ENCODE measurements at regions not wholly inside any gene's neighbourhood (a gene's known extent, or its start where the extent isn't known, plus 50 kb on each side); places are given as distances from the start of the nearest gene placed in this dataset.

DNA sequence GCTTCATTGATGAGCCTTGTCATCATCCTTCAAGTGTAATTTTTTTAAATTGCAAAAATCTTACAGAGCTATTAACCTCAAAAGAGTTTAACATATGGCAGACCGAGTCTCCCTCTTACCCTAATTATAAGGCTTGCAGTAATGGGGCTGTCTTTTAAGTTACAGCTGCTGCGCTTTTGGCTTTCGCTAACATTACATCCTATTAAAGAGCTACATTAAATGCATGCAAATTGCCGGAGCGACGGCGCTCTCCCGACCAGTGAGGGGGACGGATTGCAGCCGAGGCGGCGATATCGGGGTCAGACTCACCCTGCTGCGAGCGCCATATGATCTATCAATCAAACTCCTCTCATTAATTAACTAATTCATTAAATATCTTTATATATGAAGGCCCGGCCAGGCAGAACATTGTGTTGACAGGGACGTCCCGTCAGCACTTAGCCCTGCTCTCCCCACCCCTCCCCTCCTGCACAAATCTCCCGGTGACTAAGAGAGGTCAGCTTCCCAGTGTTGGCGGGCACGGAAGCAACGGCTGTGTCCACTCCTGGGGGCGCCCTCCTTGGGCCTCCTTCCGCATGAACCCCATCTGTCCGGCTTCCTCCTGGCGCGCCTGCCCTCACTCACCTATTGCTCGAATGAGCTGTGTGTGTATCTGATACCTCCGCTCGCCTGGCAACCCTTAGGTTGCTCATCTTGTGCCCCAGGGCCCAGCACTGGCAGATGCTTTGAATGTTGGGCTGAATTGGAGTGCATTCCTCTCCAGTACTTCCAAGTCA, 156.0 kb upstream of the CADM1 start:
- Histone ChIP-seq H3K36me3 (ENCODE audit: low read depth, missing control alignments) (no peaks in the 10 kb centered on the region), H3K4me3 (peak overlapping the region; percentile 43), H3K27ac (no peak overlapping the region), H3K27me3 (no peaks in the 10 kb centered on the region), H3K9me3 (no peaks in the 10 kb centered on the region), H3K4me1 (no peaks in the 10 kb centered on the region)
- DNase-seq = no peak
- intact Hi-C loops (cut with DNase I; ENCODE audit: low total_unique reads) = no loop called here
- WGBS, 2 donors = 38 to 44% methylated on average over 26 to 30 of the region's 30 CpGs
- TF ChIP-seq, protein P1, sequence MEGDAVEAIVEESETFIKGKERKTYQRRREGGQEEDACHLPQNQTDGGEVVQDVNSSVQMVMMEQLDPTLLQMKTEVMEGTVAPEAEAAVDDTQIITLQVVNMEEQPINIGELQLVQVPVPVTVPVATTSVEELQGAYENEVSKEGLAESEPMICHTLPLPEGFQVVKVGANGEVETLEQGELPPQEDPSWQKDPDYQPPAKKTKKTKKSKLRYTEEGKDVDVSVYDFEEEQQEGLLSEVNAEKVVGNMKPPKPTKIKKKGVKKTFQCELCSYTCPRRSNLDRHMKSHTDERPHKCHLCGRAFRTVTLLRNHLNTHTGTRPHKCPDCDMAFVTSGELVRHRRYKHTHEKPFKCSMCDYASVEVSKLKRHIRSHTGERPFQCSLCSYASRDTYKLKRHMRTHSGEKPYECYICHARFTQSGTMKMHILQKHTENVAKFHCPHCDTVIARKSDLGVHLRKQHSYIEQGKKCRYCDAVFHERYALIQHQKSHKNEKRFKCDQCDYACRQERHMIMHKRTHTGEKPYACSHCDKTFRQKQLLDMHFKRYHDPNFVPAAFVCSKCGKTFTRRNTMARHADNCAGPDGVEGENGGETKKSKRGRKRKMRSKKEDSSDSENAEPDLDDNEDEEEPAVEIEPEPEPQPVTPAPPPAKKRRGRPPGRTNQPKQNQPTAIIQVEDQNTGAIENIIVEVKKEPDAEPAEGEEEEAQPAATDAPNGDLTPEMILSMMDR (IDR thresholded peaks at IDR 0.05) = no peak
- TF ChIP-seq POLR2A (IDR thresholded peaks at IDR 0.05) = no peak

DNA sequence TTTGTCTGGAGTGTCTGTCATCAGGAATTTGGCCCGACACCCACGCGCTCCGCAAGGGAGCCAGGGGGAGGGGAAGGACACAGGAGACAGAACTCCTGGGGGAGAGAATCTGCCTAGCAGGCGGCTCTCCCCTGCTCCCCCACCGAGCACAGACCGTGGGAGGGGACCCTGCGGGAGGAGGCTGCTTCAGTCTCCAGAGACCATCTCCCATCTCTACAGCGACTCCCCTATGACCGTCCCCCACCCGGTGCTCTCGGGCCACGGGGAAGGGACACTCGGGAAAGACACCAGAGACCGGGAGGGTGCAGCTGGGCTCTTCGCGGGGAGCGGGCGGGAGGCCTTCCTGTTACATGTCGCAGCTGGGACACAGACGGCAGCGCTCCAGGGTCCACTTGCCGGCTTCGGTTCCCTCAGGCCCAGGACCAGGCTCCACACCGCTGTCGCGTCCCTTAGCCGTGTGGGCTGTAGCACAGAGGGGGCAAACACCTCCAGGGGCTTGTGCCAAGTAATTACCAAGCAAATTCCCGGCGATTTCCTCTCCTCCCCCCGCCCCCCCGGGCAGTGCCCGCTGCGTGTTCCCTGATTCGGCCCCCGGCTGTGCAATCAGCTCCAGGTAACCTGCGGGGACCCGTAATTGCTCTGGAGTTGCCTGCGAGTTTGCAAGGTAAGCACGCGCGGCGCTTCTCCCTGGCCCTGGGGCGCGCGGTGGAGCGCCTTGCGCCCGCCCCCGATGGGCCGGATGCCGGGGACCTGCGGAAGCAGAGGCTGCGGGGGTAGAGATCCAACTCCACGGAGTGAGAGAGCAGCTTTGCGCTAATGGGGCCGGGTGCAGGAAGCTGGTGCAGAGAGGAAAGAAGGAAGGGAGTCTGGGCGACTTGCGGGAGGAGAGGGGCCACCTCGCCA, 155.1 kb upstream of the CADM1 start:
- peak; percentile 31 for DNase-seq
- no peaks in the 10 kb centered on the region for H3K36me3 ChIP-seq (ENCODE audit: low read depth, missing control alignments)

DNA sequence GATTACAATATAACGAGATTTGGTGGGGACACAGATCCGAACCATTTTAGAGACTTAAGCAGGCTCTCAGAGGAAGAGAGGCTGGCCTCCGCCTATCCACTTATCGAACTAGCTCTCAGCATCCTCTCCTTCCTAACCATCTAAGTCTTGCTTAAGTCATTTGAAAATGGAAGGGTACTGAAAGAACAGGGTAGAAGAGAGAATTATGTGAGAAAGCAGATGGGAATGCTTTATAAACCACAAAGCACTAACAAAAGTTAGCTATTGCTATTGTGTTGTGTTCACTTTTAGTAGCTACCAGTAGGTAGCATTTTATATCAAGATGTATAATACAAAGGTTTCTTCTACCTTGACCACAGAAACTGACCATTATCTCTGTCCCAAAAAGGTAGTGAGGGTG, 153.4 kb upstream of the CADM1 start:
- no peaks in the 10 kb centered on the region for H3K9me3 ChIP-seq
- intact Hi-C loops (cut with DNase I; ENCODE audit: low total_unique reads) = no loop called here
- H3K36me3 ChIP-seq (ENCODE audit: low read depth, missing control alignments) = no peaks in the 10 kb centered on the region
- no peak for DNase-seq
- no peak overlapping the region for H3K27ac ChIP-seq
- 98% methylated on average over 4 of the region's 4 CpGs for WGBS, 2 donors
- H3K27me3 ChIP-seq = no peaks in the 10 kb centered on the region
- no peak for TF ChIP-seq POLR2A (IDR thresholded peaks at IDR 0.05)
- TF ChIP-seq, protein P1 (IDR thresholded peaks at IDR 0.05) = no peak
- H3K4me1 ChIP-seq = no peaks in the 10 kb centered on the region
- H3K4me3 ChIP-seq = no peak overlapping the region

More for the DNA sequence above, 155.1 kb upstream of the CADM1 start:
- intact Hi-C loops (cut with DNase I; ENCODE audit: low total_unique reads) = no loop called here
- Histone ChIP-seq H3K27ac (no peak overlapping the region), H3K27me3 (no peaks in the 10 kb centered on the region), H3K4me3 (peak overlapping the region; percentile 43), H3K9me3 (no peaks in the 10 kb centered on the region), H3K4me1 (no peaks in the 10 kb centered on the region)
- TF ChIP-seq, protein P1 (IDR thresholded peaks at IDR 0.05) = no peak
- TF ChIP-seq POLR2A (IDR thresholded peaks at IDR 0.05) = no peak
- 2 to 6% methylated on average over 15 to 60 of the region's 60 CpGs for WGBS, 2 donors

DNA sequence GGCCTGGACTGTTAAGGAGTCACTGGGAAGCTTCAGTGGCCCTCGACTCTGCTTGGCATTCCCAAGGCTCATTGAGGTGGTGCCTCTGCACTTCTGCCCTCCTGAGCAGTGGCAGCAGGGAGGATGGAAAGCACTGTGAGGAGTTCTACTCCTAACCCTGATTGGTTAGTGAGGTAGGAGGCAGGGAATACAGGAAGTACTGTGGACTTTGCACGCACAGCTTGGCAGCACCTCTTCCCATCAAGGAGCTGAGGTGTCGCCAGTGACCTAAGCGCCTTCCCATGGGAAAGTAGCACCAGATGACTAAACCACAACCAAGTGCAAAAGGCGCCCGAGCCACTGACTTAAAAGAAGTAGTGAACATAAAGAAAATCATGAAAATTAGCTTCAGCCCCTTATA, 152.5 kb upstream of the CADM1 start:
- 83 to 85% methylated on average over 5 to 6 of the region's 6 CpGs for WGBS, 2 donors
- H3K4me1 ChIP-seq = no peaks in the 10 kb centered on the region
- no peaks in the 10 kb centered on the region for H3K27me3 ChIP-seq
- no peak for DNase-seq
- no peak overlapping the region for H3K4me3 ChIP-seq
- intact Hi-C loops (cut with DNase I; ENCODE audit: low total_unique reads) = no loop called here
- H3K27ac ChIP-seq = no peak overlapping the region
- H3K36me3 ChIP-seq (ENCODE audit: low read depth, missing control alignments) = no peaks in the 10 kb centered on the region
- TF ChIP-seq POLR2A (IDR thresholded peaks at IDR 0.05) = no peak
- TF ChIP-seq, protein P1 (IDR thresholded peaks at IDR 0.05) = no peak
- no peaks in the 10 kb centered on the region for H3K9me3 ChIP-seq
